Upper lobe of left lung (tissue), 6 donors: ENCODE measurements at regions not wholly inside any gene's neighbourhood (a gene's known extent, or its start where the extent isn't known, plus 50 kb on each side); places are given as distances from the start of the nearest gene placed in this dataset.

Source experiments
- ATAC-seq, 2 donors: fragments of 200-7000 bp; cut with Tn5 transposase; one replicate each; pipeline ENCODE4 v1.9.1; 2022; ENCODE audit warnings: mild to moderate bottlenecking in 2 of 2, moderate library complexity in 2 of 2; ENCODE audit not compliant: low FRiP score in 2 of 2
- DNase-seq, 2 donors: peaks; one replicate each; pipeline ENCODE4 v3.0.0-alpha.2; 2019 to 2020
- H3K27ac ChIP-seq, 4 donors: fragments of 200-600 bp; sonication (generic); one replicate each; pipeline ENCODE4 v1.5.1; 2016 to 2019
- H3K27me3 ChIP-seq, 4 donors: fragments of 200-600 bp; sonication (generic); one replicate each; pipeline ENCODE4 v1.5.1; 2017 to 2019
- H3K36me3 ChIP-seq, 4 donors: fragments of 200-600 bp; sonication (generic); one replicate each; pipeline ENCODE4 v1.5.1; 2016 to 2019
- H3K4me1 ChIP-seq, 4 donors: fragments of 200-600 bp; sonication (generic); one replicate each; pipeline ENCODE4 v1.5.1; 2018 to 2019
- H3K4me3 ChIP-seq, 4 donors: fragments of 200-600 bp; sonication (generic); one replicate each; pipeline ENCODE4 v1.5.1; 2017 to 2019; ENCODE audit warnings: mild to moderate bottlenecking in 2 of 4, moderate library complexity in 1 of 4
- H3K9me3 ChIP-seq, 4 donors: fragments of 200-600 bp; sonication (generic); one replicate each; pipeline ENCODE4 v1.5.1; 2018 to 2019
- CTCF ChIP-seq, 6 experiments: fragments of 450-650 bp in 4 of 6; fragments of 200-600 bp in 2 of 6; sonication (generic) in 2 of 6; IDR thresholded peaks; one replicate each; pipeline ENCODE4 v1.5.1; 2016 to 2019; ENCODE audit warnings: antibody characterized with exemption in 6 of 6
- EP300 ChIP-seq, 4 donors: sonication (generic); formaldehyde crosslinking; IDR thresholded peaks; one replicate each; pipeline ENCODE4 v1.5.1; 2017; ENCODE audit warnings: antibody characterized with exemption in 4 of 4, control low read depth in 2 of 4
- POLR2A ChIP-seq, 4 donors: fragments of 450-650 bp; IDR thresholded peaks; one replicate each; pipeline ENCODE4 v1.5.1; 2016 to 2017; ENCODE audit warnings: antibody characterized with exemption in 4 of 4, mild to moderate bottlenecking in 2 of 4
- POLR2AphosphoS5 ChIP-seq, 2 donors: sonication (generic); formaldehyde crosslinking; IDR thresholded peaks; one replicate each; pipeline ENCODE4 v1.5.1; 2017; ENCODE audit warnings: antibody characterized with exemption in 2 of 2
- WGBS, 2 donors: methylation state at CpG; one replicate each; pipeline ENCODE4 v1.1.5; 2017 to 2018; 5-methylcytosine and 5-hydroxymethylcytosine counted together
- donor health status: DM: no; HTN: no; CAD: no; lungs with moderate emphysema.
- donor health status: DM: no; HTN: yes; CAD: no; lungs with severe emphysema.

GRCh38 chr3:105065895-105066839, 300.5 kb upstream of the ALCAM start:
- no peak overlapping the region for H3K27ac ChIP-seq
- TF ChIP-seq EP300 (IDR thresholded peaks at IDR 0.05) (no peak), POLR2A (IDR thresholded peaks at IDR 0.05) (no peak), POLR2AphosphoS5 (IDR thresholded peaks at IDR 0.05) (no peak), CTCF (IDR thresholded peaks at IDR 0.05) (no peak)
- H3K36me3 ChIP-seq = no peaks in the 10 kb centered on the region
- no peak for DNase-seq
- H3K9me3 ChIP-seq = no peaks in the 10 kb centered on the region
- WGBS, 2 donors = 67 to 74% methylated on average over 7 to 8 of the region's 8 CpGs
- H3K4me1 ChIP-seq = no peaks in the 10 kb centered on the region
- H3K4me3 ChIP-seq = no peak overlapping the region
- no peaks in the 10 kb centered on the region for H3K27me3 ChIP-seq
- peak in 1 of 2 donors; percentile 11 for ATAC-seq

- Histone ChIP-seq H3K9me3 (no peaks in the 10 kb centered on the region), H3K4me3 (no peak overlapping the region), H3K36me3 (no peaks in the 10 kb centered on the region), H3K27me3 (no peaks in the 10 kb centered on the region), H3K4me1 (no peaks in the 10 kb centered on the region), H3K27ac (no peak overlapping the region)
- DNase-seq = no peak
- WGBS, 2 donors = 62 to 66% methylated on average over 3 of the region's 3 CpGs
- no peak for ATAC-seq
- no peak for TF ChIP-seq CTCF (IDR thresholded peaks at IDR 0.05)
- no peak for TF ChIP-seq EP300 (IDR thresholded peaks at IDR 0.05)
These were observed 299.3 kb upstream of the ALCAM start for GRCh38 chr3:105067361-105067760.

GRCh38 chr3:105077060-105077822, 289.5 kb upstream of the ALCAM start:
- H3K27me3 ChIP-seq = no peaks in the 10 kb centered on the region
- no peaks in the 10 kb centered on the region for H3K9me3 ChIP-seq
- TF ChIP-seq POLR2A (IDR thresholded peaks at IDR 0.05) = no peak
- no peak for TF ChIP-seq CTCF (IDR thresholded peaks at IDR 0.05)
- TF ChIP-seq EP300 (IDR thresholded peaks at IDR 0.05) = no peak
- H3K27ac ChIP-seq = no peak overlapping the region
- ATAC-seq = no peak
- H3K4me1 ChIP-seq = no peaks in the 10 kb centered on the region
- H3K36me3 ChIP-seq = no peaks in the 10 kb centered on the region
- 91% methylated on average over 4 of the region's 4 CpGs for WGBS, 2 donors
- no peak for DNase-seq
- no peak overlapping the region for H3K4me3 ChIP-seq

DNA sequence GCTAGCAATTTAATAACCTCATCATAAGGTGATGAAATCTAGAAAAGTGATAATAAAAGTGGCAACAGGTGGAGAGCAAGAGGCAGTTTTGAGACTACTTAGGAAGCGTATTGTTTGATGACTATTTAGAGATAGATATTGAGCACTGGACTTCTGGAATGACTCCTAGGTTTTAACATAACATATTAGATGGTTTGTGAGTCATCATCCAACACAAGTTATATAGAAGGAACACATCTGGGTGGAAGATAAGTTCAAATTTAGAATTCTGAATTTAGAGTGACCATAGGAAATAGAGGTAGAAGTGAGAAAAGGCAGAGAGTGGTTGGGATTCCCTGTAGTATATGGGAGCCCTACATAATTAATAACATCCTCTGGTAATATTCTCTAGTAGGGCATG, 282.8 kb upstream of the ALCAM start:
- no peaks in the 10 kb centered on the region for H3K27me3 ChIP-seq
- no peaks in the 10 kb centered on the region for H3K36me3 ChIP-seq
- H3K4me3 ChIP-seq = no peak overlapping the region
- H3K27ac ChIP-seq = no peak overlapping the region
- no peak for DNase-seq
- H3K9me3 ChIP-seq = no peaks in the 10 kb centered on the region
- H3K4me1 ChIP-seq = no peaks in the 10 kb centered on the region
- TF ChIP-seq CTCF (IDR thresholded peaks at IDR 0.05) (no peak), POLR2AphosphoS5 (IDR thresholded peaks at IDR 0.05) (no peak), POLR2A (IDR thresholded peaks at IDR 0.05) (no peak), EP300 (IDR thresholded peaks at IDR 0.05) (no peak)
- WGBS, 2 donors = 82 to 95% methylated on average over 1 of the region's 1 CpG
- ATAC-seq = no peak
